ENCODE measurements at regions not wholly inside any gene's neighbourhood (a gene's known extent, or its start where the extent isn't known, plus 50 kb on each side); places are given as distances from the start of the nearest gene placed in this dataset.

GRCh38 chr3:137460944-137461343 lies 303.2 kb upstream of the SOX14 start:
- peaks cover 2% of the 10 kb centered on the region for H3K27me3 Mint-ChIP-seq
- H3K4me1 Mint-ChIP-seq (ENCODE audit: low read depth): no peaks in the 10 kb centered on the region
- H3K9me3 Mint-ChIP-seq (ENCODE audit: low read depth): no peaks in the 10 kb centered on the region
- no peaks in the 10 kb centered on the region for H3K36me3 Mint-ChIP-seq (ENCODE audit: insufficient read depth)
- H3K4me3 Mint-ChIP-seq (ENCODE audit: low read depth): no peak overlapping the region
- TF ChIP-seq, protein P1, sequence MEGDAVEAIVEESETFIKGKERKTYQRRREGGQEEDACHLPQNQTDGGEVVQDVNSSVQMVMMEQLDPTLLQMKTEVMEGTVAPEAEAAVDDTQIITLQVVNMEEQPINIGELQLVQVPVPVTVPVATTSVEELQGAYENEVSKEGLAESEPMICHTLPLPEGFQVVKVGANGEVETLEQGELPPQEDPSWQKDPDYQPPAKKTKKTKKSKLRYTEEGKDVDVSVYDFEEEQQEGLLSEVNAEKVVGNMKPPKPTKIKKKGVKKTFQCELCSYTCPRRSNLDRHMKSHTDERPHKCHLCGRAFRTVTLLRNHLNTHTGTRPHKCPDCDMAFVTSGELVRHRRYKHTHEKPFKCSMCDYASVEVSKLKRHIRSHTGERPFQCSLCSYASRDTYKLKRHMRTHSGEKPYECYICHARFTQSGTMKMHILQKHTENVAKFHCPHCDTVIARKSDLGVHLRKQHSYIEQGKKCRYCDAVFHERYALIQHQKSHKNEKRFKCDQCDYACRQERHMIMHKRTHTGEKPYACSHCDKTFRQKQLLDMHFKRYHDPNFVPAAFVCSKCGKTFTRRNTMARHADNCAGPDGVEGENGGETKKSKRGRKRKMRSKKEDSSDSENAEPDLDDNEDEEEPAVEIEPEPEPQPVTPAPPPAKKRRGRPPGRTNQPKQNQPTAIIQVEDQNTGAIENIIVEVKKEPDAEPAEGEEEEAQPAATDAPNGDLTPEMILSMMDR (IDR thresholded peaks at IDR 0.05; ENCODE audit: unreplicated experiment): no peak
- H3K27ac Mint-ChIP-seq: no peak overlapping the region
- DNase-seq (ENCODE audit: low spot score, unreplicated experiment): no peak

DNA sequence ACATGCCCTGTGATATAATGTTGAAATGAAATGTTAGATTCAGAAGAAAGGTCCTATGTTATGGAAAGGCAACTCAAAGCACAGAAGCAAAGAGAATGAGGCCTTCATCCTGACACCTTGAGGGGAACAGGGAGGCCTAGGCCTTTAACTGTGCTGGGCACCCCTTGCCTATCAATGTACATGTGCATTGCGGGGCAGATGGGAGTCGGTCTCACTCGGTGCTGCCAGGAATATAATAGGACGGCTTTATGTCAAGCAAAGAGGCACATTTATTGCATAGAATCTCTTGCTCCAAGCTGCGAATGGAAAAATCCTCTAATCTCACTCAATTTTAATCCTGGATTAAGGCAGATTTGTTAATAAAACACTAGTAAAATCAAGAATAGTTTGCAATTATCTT lies 301.0 kb upstream of the SOX14 start:
- Mint-ChIP-seq H3K27me3 (peaks cover 7% of the 10 kb centered on the region), H3K4me3 (ENCODE audit: low read depth) (no peak overlapping the region), H3K4me1 (ENCODE audit: low read depth) (no peaks in the 10 kb centered on the region), H3K9me3 (ENCODE audit: low read depth) (no peaks in the 10 kb centered on the region), H3K27ac (no peak overlapping the region), H3K36me3 (ENCODE audit: insufficient read depth) (no peaks in the 10 kb centered on the region)
- TF ChIP-seq, protein P1 (IDR thresholded peaks at IDR 0.05; ENCODE audit: unreplicated experiment): no peak
- DNase-seq (ENCODE audit: low spot score, unreplicated experiment): no peak

DNA sequence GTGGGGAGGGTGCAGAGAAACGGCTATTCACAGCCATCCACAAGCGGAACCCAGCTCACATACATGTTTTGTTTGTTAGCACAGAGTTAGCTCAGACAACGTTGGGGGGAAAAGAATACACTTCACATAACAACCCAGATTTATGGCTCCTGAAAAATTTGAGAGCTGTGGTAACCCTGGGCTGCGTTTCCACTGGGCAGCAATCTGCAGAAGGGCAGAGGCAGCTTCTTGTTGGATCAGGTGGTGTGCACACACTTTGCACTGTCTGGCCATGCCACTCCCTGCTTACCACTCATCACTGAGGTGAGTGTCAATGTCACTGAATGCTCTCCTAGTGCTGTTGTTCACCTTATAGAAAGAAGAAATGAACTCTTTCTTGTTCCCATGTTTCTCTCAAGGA lies 299.8 kb upstream of the SOX14 start:
- H3K9me3 Mint-ChIP-seq (ENCODE audit: low read depth): no peaks in the 10 kb centered on the region
- peak overlapping the region; percentile 54 for H3K27ac Mint-ChIP-seq
- TF ChIP-seq, protein P1 (IDR thresholded peaks at IDR 0.05; ENCODE audit: unreplicated experiment): no peak
- no peak overlapping the region for H3K4me3 Mint-ChIP-seq (ENCODE audit: low read depth)
- H3K27me3 Mint-ChIP-seq: peaks cover 9% of the 10 kb centered on the region
- no peaks in the 10 kb centered on the region for H3K36me3 Mint-ChIP-seq (ENCODE audit: insufficient read depth)
- no peak for DNase-seq (ENCODE audit: low spot score, unreplicated experiment)
- H3K4me1 Mint-ChIP-seq (ENCODE audit: low read depth): no peaks in the 10 kb centered on the region

GRCh38 chr3:137468446-137468845 lies 295.7 kb upstream of the SOX14 start:
- no peaks in the 10 kb centered on the region for H3K36me3 Mint-ChIP-seq (ENCODE audit: insufficient read depth)
- H3K9me3 Mint-ChIP-seq (ENCODE audit: low read depth): no peaks in the 10 kb centered on the region
- H3K4me3 Mint-ChIP-seq (ENCODE audit: low read depth): no peak overlapping the region
- H3K4me1 Mint-ChIP-seq (ENCODE audit: low read depth): no peaks in the 10 kb centered on the region
- H3K27me3 Mint-ChIP-seq: peaks cover 9% of the 10 kb centered on the region
- TF ChIP-seq, protein P1 (IDR thresholded peaks at IDR 0.05; ENCODE audit: unreplicated experiment): no peak
- H3K27ac Mint-ChIP-seq: no peak overlapping the region
- no peak for DNase-seq (ENCODE audit: low spot score, unreplicated experiment)

DNA sequence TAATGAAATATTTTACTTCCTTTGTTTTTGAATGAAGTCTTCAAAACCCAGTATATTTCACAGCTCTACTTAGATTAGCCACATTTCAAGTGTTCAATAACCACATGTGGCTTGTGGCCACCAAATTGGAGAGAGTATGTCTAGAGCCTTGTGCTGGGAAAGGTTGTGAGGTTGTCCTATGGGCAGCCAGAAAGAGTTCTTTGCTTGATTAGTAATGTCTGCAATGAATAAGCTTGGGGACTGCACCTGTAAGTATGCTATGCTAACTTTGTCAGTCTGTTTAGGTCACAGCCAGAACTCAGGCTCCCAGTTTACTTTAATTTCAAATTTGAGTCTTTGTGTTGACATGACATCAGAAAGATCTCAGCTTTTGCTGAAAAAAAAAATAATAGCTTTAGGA lies 294.9 kb upstream of the SOX14 start:
- Mint-ChIP-seq H3K27me3 (peaks cover 6% of the 10 kb centered on the region), H3K4me3 (ENCODE audit: low read depth) (no peak overlapping the region), H3K4me1 (ENCODE audit: low read depth) (no peaks in the 10 kb centered on the region), H3K27ac (no peak overlapping the region), H3K36me3 (ENCODE audit: insufficient read depth) (no peaks in the 10 kb centered on the region), H3K9me3 (ENCODE audit: low read depth) (no peaks in the 10 kb centered on the region)
- TF ChIP-seq, protein P1 (IDR thresholded peaks at IDR 0.05; ENCODE audit: unreplicated experiment): no peak
- DNase-seq (ENCODE audit: low spot score, unreplicated experiment): no peak
